IPS-NIHi11 (cell line): ENCODE measurements at regions not wholly inside any gene's neighbourhood (a gene's known extent, or its start where the extent isn't known, plus 50 kb on each side); places are given as distances from the start of the nearest gene placed in this dataset.
"Not testable (repeated sequence)": the region's sequence is repeated elsewhere in the genome, so short reads cannot be mapped to it uniquely, and the experiment has no call there.

Source experiments
- DNase-seq: peaks from one replicate; pipeline ENCODE4 v3.0.0; 2012; ENCODE audit warnings: mixed read lengths, low spot score

GRCh38 chr2:210961249-210961648, 404.9 kb downstream of the CPS1 start:
- DNase-seq = no peak

- DNase-seq = no peak
These were observed 407.0 kb downstream of the CPS1 start for GRCh38 chr2:210963386-210963785.

- no peak for DNase-seq
These were observed 407.9 kb downstream of the CPS1 start for GRCh38 chr2:210964141-210964764.

- no peak for DNase-seq
These were observed 409.1 kb downstream of the CPS1 start for GRCh38 chr2:210965472-210965871.

GRCh38 chr2:210966330-210966729, 409.9 kb downstream of the CPS1 start:
- no peak for DNase-seq

- no peak for DNase-seq
These were observed 415.0 kb downstream of the CPS1 start for GRCh38 chr2:210971431-210971830.

- DNase-seq = not testable (repeated sequence)
These were observed 430.4 kb downstream of the CPS1 start for GRCh38 chr2:210986806-210987205.

GRCh38 chr2:210991107-210991506, 434.7 kb downstream of the CPS1 start:
- DNase-seq = no peak

- no peak for DNase-seq
These were observed 437.7 kb downstream of the CPS1 start for GRCh38 chr2:210994104-210994503.

GRCh38 chr2:210997373-210997772, 441.0 kb downstream of the CPS1 start:
- DNase-seq = no peak

- DNase-seq = no peak
These were observed 441.9 kb downstream of the CPS1 start for GRCh38 chr2:210998334-210998733.

- DNase-seq = no peak
These were observed 458.0 kb downstream of the CPS1 start for GRCh38 chr2:211014376-211014775.

GRCh38 chr2:211014906-211015305, 458.5 kb downstream of the CPS1 start:
- no peak for DNase-seq

- DNase-seq = not testable (repeated sequence)
These were observed 468.7 kb downstream of the CPS1 start for GRCh38 chr2:211025089-211025488.

- DNase-seq = no peak
These were observed 469.7 kb downstream of the CPS1 start for GRCh38 chr2:211026109-211026508.

GRCh38 chr2:211027976-211028375, 471.6 kb downstream of the CPS1 start:
- no peak for DNase-seq

GRCh38 chr2:211033765-211034164, 477.4 kb downstream of the CPS1 start:
- peak; percentile 35 for DNase-seq

- DNase-seq = peak; percentile 19
These were observed 479.3 kb downstream of the CPS1 start for GRCh38 chr2:211035548-211036185.

GRCh38 chr2:211045025-211045424, 488.6 kb downstream of the CPS1 start:
- DNase-seq = no peak

GRCh38 chr2:211049321-211050018, 493.1 kb downstream of the CPS1 start:
- DNase-seq = no peak

GRCh38 chr2:211055438-211055837, 499.0 kb downstream of the CPS1 start:
- DNase-seq = no peak

- no peak for DNase-seq
These were observed 505.4 kb downstream of the CPS1 start for GRCh38 chr2:211061612-211062296.

- DNase-seq = no peak
These were observed 505.9 kb downstream of the CPS1 start for GRCh38 chr2:211062297-211062612.
